ENCODE measurements at regions not wholly inside any gene's neighbourhood (a gene's known extent, or its start where the extent isn't known, plus 50 kb on each side); places are given as distances from the start of the nearest gene placed in this dataset.
"Not testable (repeated sequence)": the region's sequence is repeated elsewhere in the genome, so short reads cannot be mapped to it uniquely, and the experiment has no call there.

GRCh38 chrX:117633277-117633676 is 483.3 kb downstream of the KLHL13 start:
- Mint-ChIP-seq H3K4me1 (no peaks in the 10 kb centered on the region), H3K36me3 (no peaks in the 10 kb centered on the region), H3K27ac (no peak overlapping the region), H3K4me3 (no peak overlapping the region), H3K27me3 (no peaks in the 10 kb centered on the region), H3K9me3 (peaks cover 0 to 3% (median 0%) of the 10 kb centered on the region in 7 donors)
- DNase-seq: no peak
- ATAC-seq (ENCODE audit: low read depth in 2 of 2): no peak

- ATAC-seq (ENCODE audit: low read depth in 2 of 2) (no peak), DNase-seq (no peak)
- H3K9me3 Mint-ChIP-seq: peaks cover 0 to 5% (median under 1%) of the 10 kb centered on the region in 7 donors
- no peaks in the 10 kb centered on the region for H3K27me3 Mint-ChIP-seq
- H3K4me3 Mint-ChIP-seq: no peak overlapping the region
- no peaks in the 10 kb centered on the region for H3K36me3 Mint-ChIP-seq
- no peak overlapping the region for H3K27ac Mint-ChIP-seq
- H3K4me1 Mint-ChIP-seq: no peaks in the 10 kb centered on the region
Observed at GRCh38 chrX:117628381-117628780, 488.2 kb downstream of the KLHL13 start.

- ATAC-seq (ENCODE audit: low read depth in 2 of 2) (no peak), DNase-seq (no peak)
- Mint-ChIP-seq H3K36me3 (no peaks in the 10 kb centered on the region), H3K27ac (no peak overlapping the region), H3K9me3 (peaks cover 2 to 10% (median 5%) of the 10 kb centered on the region in 7 donors), H3K4me1 (no peaks in the 10 kb centered on the region), H3K4me3 (no peak overlapping the region), H3K27me3 (no peaks in the 10 kb centered on the region)
Observed at GRCh38 chrX:117610806-117611205, 505.8 kb downstream of the KLHL13 start.

GRCh38 chrX:117610049-117610448 is 506.6 kb downstream of the KLHL13 start:
- ATAC-seq (ENCODE audit: low read depth in 2 of 2) (no peak), DNase-seq (no peak)
- Mint-ChIP-seq H3K4me1 (no peaks in the 10 kb centered on the region), H3K4me3 (no peak overlapping the region), H3K36me3 (no peaks in the 10 kb centered on the region), H3K27ac (no peak overlapping the region), H3K9me3 (peaks cover 2 to 9% (median 7%) of the 10 kb centered on the region in 7 donors), H3K27me3 (no peaks in the 10 kb centered on the region)

- DNase-seq: no peak
- H3K27ac Mint-ChIP-seq: no peak overlapping the region
- H3K27me3 Mint-ChIP-seq: no peaks in the 10 kb centered on the region
- ATAC-seq (ENCODE audit: low read depth in 2 of 2): no peak
- H3K4me1 Mint-ChIP-seq: no peaks in the 10 kb centered on the region
- peaks cover 2 to 28% (median 14%) of the 10 kb centered on the region in 7 donors for H3K9me3 Mint-ChIP-seq
- no peaks in the 10 kb centered on the region for H3K36me3 Mint-ChIP-seq
- no peak overlapping the region for H3K4me3 Mint-ChIP-seq
Observed at GRCh38 chrX:117607561-117607960, 509.0 kb downstream of the KLHL13 start.

GRCh38 chrX:117606101-117606500 is 510.5 kb downstream of the KLHL13 start:
- H3K36me3 Mint-ChIP-seq; DNase-seq; H3K4me1 Mint-ChIP-seq; H3K27ac Mint-ChIP-seq; ATAC-seq (ENCODE audit: low read depth in 2 of 2); H3K27me3 Mint-ChIP-seq: not testable (repeated sequence)
- peak overlapping the region in 1 of 8 donors; percentile 45 for H3K4me3 Mint-ChIP-seq
- peaks cover 2 to 29% (median 19%) of the 10 kb centered on the region in 7 donors for H3K9me3 Mint-ChIP-seq

GRCh38 chrX:117570160-117570559 is 546.5 kb downstream of the KLHL13 start:
- no peak overlapping the region for H3K4me3 Mint-ChIP-seq
- no peak for DNase-seq
- no peaks in the 10 kb centered on the region for H3K4me1 Mint-ChIP-seq
- H3K36me3 Mint-ChIP-seq: no peaks in the 10 kb centered on the region
- peaks cover 2 to 20% (median 11%) of the 10 kb centered on the region in 7 donors for H3K9me3 Mint-ChIP-seq
- ATAC-seq (ENCODE audit: low read depth in 2 of 2): no peak
- no peaks in the 10 kb centered on the region for H3K27me3 Mint-ChIP-seq
- no peak overlapping the region for H3K27ac Mint-ChIP-seq

- H3K9me3 Mint-ChIP-seq: peaks cover 5 to 33% (median 20%) of the 10 kb centered on the region in 7 donors
- DNase-seq (no peak), ATAC-seq (ENCODE audit: low read depth in 2 of 2) (no peak)
- H3K36me3 Mint-ChIP-seq: no peaks in the 10 kb centered on the region
- no peaks in the 10 kb centered on the region for H3K4me1 Mint-ChIP-seq
- H3K27ac Mint-ChIP-seq: no peak overlapping the region
- H3K4me3 Mint-ChIP-seq: no peak overlapping the region
- H3K27me3 Mint-ChIP-seq: no peaks in the 10 kb centered on the region
Observed at GRCh38 chrX:117568238-117568637, 548.4 kb downstream of the KLHL13 start.

- H3K27me3 Mint-ChIP-seq: no peaks in the 10 kb centered on the region
- DNase-seq (no peak), ATAC-seq (ENCODE audit: low read depth in 2 of 2) (no peak)
- peaks cover 0 to 11% (median 4%) of the 10 kb centered on the region in 7 donors for H3K9me3 Mint-ChIP-seq
- H3K4me1 Mint-ChIP-seq: no peaks in the 10 kb centered on the region
- H3K36me3 Mint-ChIP-seq: no peaks in the 10 kb centered on the region
- no peak overlapping the region for H3K27ac Mint-ChIP-seq
- no peak overlapping the region for H3K4me3 Mint-ChIP-seq
Observed at GRCh38 chrX:117543885-117544284, 572.7 kb downstream of the KLHL13 start.

GRCh38 chrX:117539090-117539418 is 577.6 kb downstream of the KLHL13 start:
- DNase-seq (no peak), ATAC-seq (ENCODE audit: low read depth in 2 of 2) (no peak)
- H3K9me3 Mint-ChIP-seq: peaks cover 0 to 21% (median 6%) of the 10 kb centered on the region in 7 donors
- H3K27ac Mint-ChIP-seq: no peak overlapping the region
- no peaks in the 10 kb centered on the region for H3K36me3 Mint-ChIP-seq
- no peak overlapping the region for H3K4me3 Mint-ChIP-seq
- H3K27me3 Mint-ChIP-seq: no peaks in the 10 kb centered on the region
- no peaks in the 10 kb centered on the region for H3K4me1 Mint-ChIP-seq

GRCh38 chrX:117538178-117539089 is 578.2 kb downstream of the KLHL13 start:
- no peak for DNase-seq

GRCh38 chrX:117532339-117532738 is 584.3 kb downstream of the KLHL13 start:
- no peaks in the 10 kb centered on the region for H3K27me3 Mint-ChIP-seq
- H3K36me3 Mint-ChIP-seq: no peaks in the 10 kb centered on the region
- no peaks in the 10 kb centered on the region for H3K4me1 Mint-ChIP-seq
- peaks cover 0 to 13% (median 5%) of the 10 kb centered on the region in 7 donors for H3K9me3 Mint-ChIP-seq
- no peak overlapping the region for H3K27ac Mint-ChIP-seq
- no peak for DNase-seq
- ATAC-seq (ENCODE audit: low read depth in 2 of 2): no peak
- H3K4me3 Mint-ChIP-seq: no peak overlapping the region

More at GRCh38 chrX:117538178-117539089, 578.2 kb downstream of the KLHL13 start:
- Mint-ChIP-seq H3K27me3 (no peaks in the 10 kb centered on the region), H3K4me1 (no peaks in the 10 kb centered on the region), H3K36me3 (no peaks in the 10 kb centered on the region), H3K9me3 (peaks cover 0 to 21% (median 8%) of the 10 kb centered on the region in 7 donors), H3K4me3 (no peak overlapping the region), H3K27ac (no peak overlapping the region)
- ATAC-seq (ENCODE audit: low read depth in 2 of 2): no peak

- H3K36me3 Mint-ChIP-seq: no peaks in the 10 kb centered on the region
- no peak for ATAC-seq (ENCODE audit: low read depth in 2 of 2)
- DNase-seq: no peak
- no peaks in the 10 kb centered on the region for H3K4me1 Mint-ChIP-seq
- no peak overlapping the region for H3K27ac Mint-ChIP-seq
- no peaks in the 10 kb centered on the region for H3K27me3 Mint-ChIP-seq
- peaks cover 0 to 9% (median 3%) of the 10 kb centered on the region in 7 donors for H3K9me3 Mint-ChIP-seq
- H3K4me3 Mint-ChIP-seq: no peak overlapping the region
Observed at GRCh38 chrX:117522725-117523700, 593.6 kb downstream of the KLHL13 start.

Data from naive B cell (primary cell).